ENCODE measurements at regions not wholly inside any gene's neighbourhood (a gene's known extent, or its start where the extent isn't known, plus 50 kb on each side); places are given as distances from the start of the nearest gene placed in this dataset.

GRCh38 chr11:91820709-91821108 lies 403.9 kb upstream of the FAT3 start:
- no peak for TF ChIP-seq REST (IDR thresholded peaks at IDR 0.05; ENCODE audit: insufficient replicate concordance, low read depth)
- TF ChIP-seq CTCF (IDR thresholded peaks at IDR 0.05; ENCODE audit: insufficient read depth, low read length), result no peak
